Aorta (tissue), 5 donors: ENCODE measurements at regions not wholly inside any gene's neighbourhood (a gene's known extent, or its start where the extent isn't known, plus 50 kb on each side); places are given as distances from the start of the nearest gene placed in this dataset.
"Not testable (repeated sequence)": the region's sequence is repeated elsewhere in the genome, so short reads cannot be mapped to it uniquely, and the experiment has no call there.

Experiments
- ATAC-seq: fragments of 200-7000 bp; cut with Tn5 transposase; one replicate; pipeline ENCODE4 v1.9.1; 2022; ENCODE audit warnings: moderate library complexity; ENCODE audit not compliant: low FRiP score
- DNase-seq, 2 donors: peaks; one replicate each; pipeline ENCODE4 v3.0.0-alpha.2; 2020
- H3K27ac ChIP-seq, 2 donors: one replicate each; pipeline ENCODE4 v1.5.1; 2013; ENCODE audit warnings: low read length in 2 of 2, mild to moderate bottlenecking in 2 of 2, moderate library complexity in 2 of 2, control low read depth in 1 of 2, inconsistent platforms in 1 of 2, low read depth in 1 of 2
- H3K27me3 ChIP-seq, 2 donors: one replicate each; pipeline ENCODE4 v1.6.1; 2013; ENCODE audit warnings: control low read depth in 1 of 2, low read length in 1 of 2, mild to moderate bottlenecking in 1 of 2, moderate library complexity in 1 of 2; ENCODE audit not compliant: insufficient read depth in 2 of 2, control insufficient read depth in 1 of 2
- H3K36me3 ChIP-seq, 2 donors: one replicate each; pipeline ENCODE4 v1.6.1; 2013; ENCODE audit warnings: control low read depth in 1 of 2, low read length in 1 of 2, mild to moderate bottlenecking in 1 of 2; ENCODE audit not compliant: insufficient read depth in 2 of 2, control insufficient read depth in 1 of 2
- H3K4me1 ChIP-seq, 2 donors: one replicate each; pipeline ENCODE4 v1.6.1; 2013; ENCODE audit warnings: low read length in 2 of 2, control low read depth in 1 of 2, mild to moderate bottlenecking in 1 of 2, moderate library complexity in 1 of 2; ENCODE audit not compliant: insufficient read depth in 2 of 2, control insufficient read depth in 1 of 2
- H3K4me3 ChIP-seq, 2 donors: one replicate each; pipeline ENCODE4 v1.5.1; 2013; ENCODE audit warnings: low read length in 2 of 2, control low read depth in 1 of 2, mild to moderate bottlenecking in 1 of 2
- H3K9me3 ChIP-seq: one replicate; pipeline ENCODE4 v1.6.1; 2013; ENCODE audit warnings: mild to moderate bottlenecking, low read length; ENCODE audit not compliant: control insufficient read depth
- WGBS, 2 donors: extraction: QIAGEN DNeasy Blood & Tissue Kit; methylation state at CpG; one replicate each; pipeline ENCODE4 v1.1.7; 2013; 5-methylcytosine and 5-hydroxymethylcytosine counted together
- intact Hi-C, 2 donors: fragments of 100-400 bp; cut with DNase I; formaldehyde crosslinking; loops; one replicate each; pipeline versions ENCODE4 v1.14.2 to v1.15.0; 2022
- donor health status: healthy with polysubstance abuse.
- donor health status: Bipolar disorder and iron deficiency.
- donor health status: DM: no; HTN: no; CAD: no.
- donor health status: DM: no; HTN: no; CAD: no.
- donor health status: DM: yes; HTN: yes; CAD: no.

GRCh38 chr11:91497847-91498246 is 726.8 kb upstream of the FAT3 start:
- H3K4me1 ChIP-seq = no peaks in the 10 kb centered on the region
- ATAC-seq (no peak), DNase-seq (no peak)
- no peaks in the 10 kb centered on the region for H3K9me3 ChIP-seq
- WGBS, 2 donors = 88 to 95% methylated on average over 1 of the region's 1 CpG
- intact Hi-C loops = no loop called here
- no peaks in the 10 kb centered on the region for H3K27me3 ChIP-seq
- H3K27ac ChIP-seq = no peak overlapping the region
- H3K36me3 ChIP-seq = no peaks in the 10 kb centered on the region
- H3K4me3 ChIP-seq = no peak overlapping the region

GRCh38 chr11:91495837-91496236 is 728.8 kb upstream of the FAT3 start:
- H3K4me1 ChIP-seq = no peaks in the 10 kb centered on the region
- DNase-seq (no peak), ATAC-seq (no peak)
- no peaks in the 10 kb centered on the region for H3K36me3 ChIP-seq
- intact Hi-C loops = no loop called here
- H3K27ac ChIP-seq = no peak overlapping the region
- no peaks in the 10 kb centered on the region for H3K27me3 ChIP-seq
- H3K4me3 ChIP-seq = no peak overlapping the region
- H3K9me3 ChIP-seq = no peaks in the 10 kb centered on the region

GRCh38 chr11:91489989-91490388 is 734.6 kb upstream of the FAT3 start:
- WGBS, 2 donors = 82 to 86% methylated on average over 5 of the region's 5 CpGs
- intact Hi-C loops = no loop called here

GRCh38 chr11:91483956-91484355 is 740.7 kb upstream of the FAT3 start:
- H3K4me3 ChIP-seq, H3K27me3 ChIP-seq, H3K27ac ChIP-seq, intact Hi-C loops, DNase-seq, H3K36me3 ChIP-seq, ATAC-seq, H3K4me1 ChIP-seq, H3K9me3 ChIP-seq: not testable (repeated sequence)
- WGBS, 2 donors = 72 to 73% methylated on average over 1 of the region's 1 CpG

More at GRCh38 chr11:91489989-91490388, 734.6 kb upstream of the FAT3 start:
- DNase-seq = no peak
- H3K27ac ChIP-seq = no peak overlapping the region
- H3K9me3 ChIP-seq = no peaks in the 10 kb centered on the region
- H3K4me3 ChIP-seq = no peak overlapping the region
- H3K27me3 ChIP-seq = no peaks in the 10 kb centered on the region
- H3K36me3 ChIP-seq = no peaks in the 10 kb centered on the region
- ATAC-seq = no peak
- no peaks in the 10 kb centered on the region for H3K4me1 ChIP-seq

- DNase-seq, intact Hi-C loops, H3K36me3 ChIP-seq, ATAC-seq, H3K27ac ChIP-seq, H3K4me1 ChIP-seq, H3K27me3 ChIP-seq, H3K9me3 ChIP-seq, H3K4me3 ChIP-seq: not testable (repeated sequence)
- 22 to 33% methylated on average over 2 of the region's 2 CpGs for WGBS, 2 donors
Measured at GRCh38 chr11:91481875-91482274, 742.7 kb upstream of the FAT3 start.

GRCh38 chr11:91470656-91471055 is 754.0 kb upstream of the FAT3 start:
- intact Hi-C loops = loop anchor here in 1 of 2 donors (10.0 kb wide), 1 partner anchor 56 kb away; no protein-coding TSS in a partner anchor
- no peaks in the 10 kb centered on the region for H3K4me1 ChIP-seq
- ATAC-seq (no peak), DNase-seq (no peak)
- H3K27ac ChIP-seq = no peak overlapping the region
- peaks cover 2% of the 10 kb centered on the region for H3K9me3 ChIP-seq
- no peaks in the 10 kb centered on the region for H3K27me3 ChIP-seq
- no peaks in the 10 kb centered on the region for H3K36me3 ChIP-seq
- 68 to 75% methylated on average over 3 of the region's 3 CpGs for WGBS, 2 donors
- H3K4me3 ChIP-seq = no peak overlapping the region

GRCh38 chr11:91459840-91460239 is 764.8 kb upstream of the FAT3 start:
- ATAC-seq = no peak
- intact Hi-C loops = no loop called here
- Histone ChIP-seq H3K36me3 (no peaks in the 10 kb centered on the region), H3K9me3 (no peaks in the 10 kb centered on the region), H3K4me3 (no peak overlapping the region), H3K4me1 (no peaks in the 10 kb centered on the region), H3K27me3 (no peaks in the 10 kb centered on the region), H3K27ac (no peak overlapping the region)
- WGBS, 2 donors = 91 to 94% methylated on average over 1 of the region's 1 CpG
- no peak for DNase-seq

GRCh38 chr11:91446267-91446666 is 778.4 kb upstream of the FAT3 start:
- peaks cover 0 to 2% of the 10 kb centered on the region in 2 donors for H3K27me3 ChIP-seq
- WGBS, 2 donors = 81 to 85% methylated on average over 4 of the region's 4 CpGs
- no peaks in the 10 kb centered on the region for H3K4me1 ChIP-seq
- H3K4me3 ChIP-seq = no peak overlapping the region
- no peak for ATAC-seq
- intact Hi-C loops = no loop called here
- no peaks in the 10 kb centered on the region for H3K9me3 ChIP-seq
- no peak overlapping the region for H3K27ac ChIP-seq
- no peak for DNase-seq
- H3K36me3 ChIP-seq = no peaks in the 10 kb centered on the region

- DNase-seq (no peak), ATAC-seq (no peak)
- H3K36me3 ChIP-seq = no peaks in the 10 kb centered on the region
- WGBS, 2 donors = 61 to 67% methylated on average over 7 of the region's 7 CpGs
- H3K27me3 ChIP-seq = no peaks in the 10 kb centered on the region
- no peaks in the 10 kb centered on the region for H3K4me1 ChIP-seq
- intact Hi-C loops = no loop called here
- H3K4me3 ChIP-seq = no peak overlapping the region
- peaks cover 5% of the 10 kb centered on the region for H3K9me3 ChIP-seq
- no peak overlapping the region for H3K27ac ChIP-seq
Measured at GRCh38 chr11:91435694-91436395, 788.8 kb upstream of the FAT3 start.
